Activated naive CD8-positive, alpha-beta T cell (primary cell): ENCODE measurements at regions not wholly inside any gene's neighbourhood (a gene's known extent, or its start where the extent isn't known, plus 50 kb on each side); places are given as distances from the start of the nearest gene placed in this dataset.
A peak's percentile ranks its signal among the peaks of the same experiment; 100 is the strongest.

Experiments
- H3K27ac Mint-ChIP-seq: one replicate; pipeline ENCODE4 v1.8.0; 2021; ENCODE audit warnings: mixed read lengths
- H3K27me3 Mint-ChIP-seq: one replicate; pipeline ENCODE4 v1.8.0; 2021; ENCODE audit warnings: mixed read lengths
- H3K36me3 Mint-ChIP-seq: one replicate; pipeline ENCODE4 v1.8.0; 2021; ENCODE audit warnings: mixed read lengths
- H3K4me1 Mint-ChIP-seq: one replicate; pipeline ENCODE4 v1.8.0; 2021; ENCODE audit warnings: low read depth, mixed read lengths
- H3K4me3 Mint-ChIP-seq: one replicate; pipeline ENCODE4 v1.8.0; 2021; ENCODE audit warnings: mild to moderate bottlenecking, mixed read lengths
- H3K9me3 Mint-ChIP-seq: one replicate; pipeline ENCODE4 v1.8.0; 2021; ENCODE audit warnings: low read depth, mixed read lengths

- no peaks in the 10 kb centered on the region for H3K9me3 Mint-ChIP-seq
- H3K4me3 Mint-ChIP-seq: peak overlapping the region; percentile 58
- H3K27ac Mint-ChIP-seq: peak overlapping the region; percentile 23
- no peaks in the 10 kb centered on the region for H3K27me3 Mint-ChIP-seq
- peaks cover 79% of the 10 kb centered on the region for H3K4me1 Mint-ChIP-seq
- H3K36me3 Mint-ChIP-seq: no peaks in the 10 kb centered on the region
These were observed 59.9 kb upstream of the KLF13 start for GRCh38 chr15:31266712-31267111.

- H3K36me3 Mint-ChIP-seq: no peaks in the 10 kb centered on the region
- no peaks in the 10 kb centered on the region for H3K9me3 Mint-ChIP-seq
- H3K4me1 Mint-ChIP-seq: peaks cover 71% of the 10 kb centered on the region
- H3K27ac Mint-ChIP-seq: peak overlapping the region; percentile 70
- no peaks in the 10 kb centered on the region for H3K27me3 Mint-ChIP-seq
- H3K4me3 Mint-ChIP-seq: peak overlapping the region; percentile 48
These were observed 59.2 kb upstream of the KLF13 start for GRCh38 chr15:31267161-31268107.

GRCh38 chr15:31268108-31268501 is 58.5 kb upstream of the KLF13 start:
- no peak overlapping the region for H3K4me3 Mint-ChIP-seq
- peaks cover 68% of the 10 kb centered on the region for H3K4me1 Mint-ChIP-seq
- no peaks in the 10 kb centered on the region for H3K36me3 Mint-ChIP-seq
- H3K27ac Mint-ChIP-seq: peak overlapping the region; percentile 70
- H3K9me3 Mint-ChIP-seq: no peaks in the 10 kb centered on the region
- no peaks in the 10 kb centered on the region for H3K27me3 Mint-ChIP-seq

- Mint-ChIP-seq H3K9me3 (no peaks in the 10 kb centered on the region), H3K4me3 (no peak overlapping the region), H3K27ac (no peak overlapping the region), H3K27me3 (no peaks in the 10 kb centered on the region), H3K36me3 (no peaks in the 10 kb centered on the region), H3K4me1 (peaks cover 59% of the 10 kb centered on the region)
These were observed 57.5 kb upstream of the KLF13 start for GRCh38 chr15:31268911-31269784.

DNA sequence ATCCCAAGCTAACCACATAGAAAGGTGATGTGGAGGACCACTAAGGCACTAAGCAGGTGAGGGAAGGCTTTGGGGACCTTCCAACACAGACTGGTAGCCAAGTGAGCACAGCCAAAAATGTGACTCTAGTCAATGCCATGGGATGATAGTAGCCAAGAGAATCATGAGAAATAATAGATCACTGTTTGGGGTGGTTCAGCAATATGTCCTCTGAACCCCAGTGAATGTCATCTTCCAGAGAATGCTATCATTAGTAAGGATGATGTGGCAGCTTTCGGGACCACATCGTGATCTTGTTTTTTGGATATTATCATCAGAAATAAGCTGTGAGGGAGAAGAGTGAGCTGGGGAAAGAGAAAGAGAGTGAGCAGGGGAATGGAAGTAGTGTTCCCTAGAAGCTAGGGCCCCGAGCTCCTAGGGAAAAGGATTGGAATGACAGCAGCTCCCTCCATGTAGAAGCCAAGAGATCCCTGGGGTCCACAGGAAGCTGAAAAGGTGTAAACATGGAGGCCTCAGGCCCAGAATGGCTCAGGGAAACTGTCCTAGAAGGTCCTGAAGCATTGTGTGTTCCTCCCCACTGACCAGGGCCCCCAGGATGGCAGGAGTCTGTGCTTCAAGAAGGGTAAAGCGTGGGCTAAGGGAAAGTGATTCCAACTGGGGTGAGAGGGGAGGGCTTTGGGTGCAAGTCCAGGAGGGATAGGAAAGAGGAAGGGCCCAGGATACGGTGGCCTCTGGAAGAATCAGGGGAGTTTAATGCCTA is 56.6 kb upstream of the KLF13 start:
- H3K27ac Mint-ChIP-seq: no peak overlapping the region

DNA sequence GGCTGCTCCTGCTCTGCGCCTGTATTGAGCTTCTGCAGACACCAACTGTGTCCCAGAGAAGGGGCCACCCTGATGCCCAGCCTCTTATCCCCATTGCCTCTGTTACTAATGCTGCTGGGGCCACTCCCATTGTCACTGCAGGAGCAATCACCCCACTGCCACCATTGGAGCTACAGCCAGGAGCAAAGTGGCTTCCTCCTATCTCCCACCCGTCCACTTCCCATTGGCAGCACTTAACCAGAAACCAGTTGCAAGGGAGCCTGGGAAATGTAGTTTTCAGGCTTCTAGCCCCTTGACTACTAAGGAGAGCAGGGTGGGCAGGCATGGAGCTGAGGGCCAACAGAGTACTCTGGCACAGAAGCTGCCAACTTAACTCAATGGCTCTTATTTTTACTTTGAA is 55.9 kb upstream of the KLF13 start:
- no peaks in the 10 kb centered on the region for H3K9me3 Mint-ChIP-seq
- H3K27ac Mint-ChIP-seq: no peak overlapping the region
- no peaks in the 10 kb centered on the region for H3K36me3 Mint-ChIP-seq
- no peaks in the 10 kb centered on the region for H3K27me3 Mint-ChIP-seq
- H3K4me1 Mint-ChIP-seq: peaks cover 53% of the 10 kb centered on the region
- H3K4me3 Mint-ChIP-seq: no peak overlapping the region

More for the DNA sequence above, 56.6 kb upstream of the KLF13 start:
- H3K4me1 Mint-ChIP-seq: peaks cover 58% of the 10 kb centered on the region
- H3K9me3 Mint-ChIP-seq: no peaks in the 10 kb centered on the region
- H3K4me3 Mint-ChIP-seq: no peak overlapping the region
- H3K27me3 Mint-ChIP-seq: no peaks in the 10 kb centered on the region
- no peaks in the 10 kb centered on the region for H3K36me3 Mint-ChIP-seq

DNA sequence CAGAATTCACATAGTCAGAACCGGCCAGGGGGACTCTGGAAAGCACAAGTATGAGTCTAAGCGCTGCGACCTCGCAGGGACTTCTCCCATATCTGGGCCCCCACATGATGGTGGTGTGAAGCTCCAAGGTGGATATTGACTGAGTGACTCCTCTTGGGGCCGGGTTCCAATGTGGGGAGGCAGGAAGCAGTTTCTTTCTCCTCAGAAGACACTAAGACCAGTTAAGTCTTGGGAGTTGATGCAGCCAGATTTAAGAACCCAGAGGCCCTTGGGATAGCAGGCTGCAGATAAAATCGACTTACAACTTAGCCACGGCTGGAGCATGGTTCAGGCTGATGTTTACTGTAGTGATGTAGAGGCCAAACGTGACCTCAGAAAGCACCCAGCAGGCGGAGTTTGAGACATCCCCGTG is 55.4 kb upstream of the KLF13 start:
- H3K9me3 Mint-ChIP-seq: no peaks in the 10 kb centered on the region
- no peaks in the 10 kb centered on the region for H3K36me3 Mint-ChIP-seq
- no peak overlapping the region for H3K4me3 Mint-ChIP-seq
- no peak overlapping the region for H3K27ac Mint-ChIP-seq
- no peaks in the 10 kb centered on the region for H3K27me3 Mint-ChIP-seq
- peaks cover 49% of the 10 kb centered on the region for H3K4me1 Mint-ChIP-seq

DNA sequence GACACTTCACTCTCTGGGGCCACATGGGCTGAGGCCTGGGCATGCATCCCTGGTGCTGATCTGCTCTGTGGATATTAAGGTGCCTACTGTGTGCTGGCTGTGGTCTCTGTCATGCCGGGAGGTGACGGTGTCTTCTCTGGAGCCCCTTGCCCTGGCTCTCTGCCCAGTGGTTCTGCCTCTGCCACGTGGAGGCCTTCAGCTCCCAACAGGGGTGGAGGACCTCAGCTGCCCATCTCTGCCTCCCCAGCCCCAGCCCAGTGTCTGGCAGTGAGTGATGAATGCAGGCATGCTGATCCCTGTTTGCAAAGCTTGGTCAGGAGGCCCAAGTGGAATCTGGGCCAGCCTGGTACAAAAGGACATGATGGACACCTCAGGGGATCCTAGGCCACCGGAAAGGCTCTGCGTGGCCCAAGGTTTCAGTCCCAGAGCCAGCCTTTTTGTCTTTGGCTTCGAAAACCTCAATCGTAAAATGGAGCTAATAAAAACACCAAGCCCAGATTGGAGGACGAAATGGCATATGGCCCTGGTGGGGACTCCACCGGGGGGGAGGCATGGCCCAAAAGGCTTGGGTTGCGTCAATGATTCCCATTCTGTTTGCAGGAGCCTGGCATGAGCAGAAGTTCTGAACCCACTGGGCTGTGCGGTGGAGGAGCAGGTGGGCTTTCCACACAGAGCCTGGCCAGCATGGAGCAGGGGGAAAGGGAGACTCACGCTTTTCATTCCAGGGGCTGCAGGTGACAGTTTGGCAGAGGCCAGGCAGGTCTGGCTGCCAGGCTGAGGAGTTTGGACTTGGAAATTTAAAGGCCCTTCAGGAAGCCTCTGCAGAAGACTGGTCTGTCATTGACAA is 54.7 kb upstream of the KLF13 start:
- no peaks in the 10 kb centered on the region for H3K9me3 Mint-ChIP-seq
- H3K4me1 Mint-ChIP-seq: peaks cover 42% of the 10 kb centered on the region
- H3K27ac Mint-ChIP-seq: no peak overlapping the region
- no peaks in the 10 kb centered on the region for H3K27me3 Mint-ChIP-seq
- no peaks in the 10 kb centered on the region for H3K36me3 Mint-ChIP-seq
- H3K4me3 Mint-ChIP-seq: no peak overlapping the region

DNA sequence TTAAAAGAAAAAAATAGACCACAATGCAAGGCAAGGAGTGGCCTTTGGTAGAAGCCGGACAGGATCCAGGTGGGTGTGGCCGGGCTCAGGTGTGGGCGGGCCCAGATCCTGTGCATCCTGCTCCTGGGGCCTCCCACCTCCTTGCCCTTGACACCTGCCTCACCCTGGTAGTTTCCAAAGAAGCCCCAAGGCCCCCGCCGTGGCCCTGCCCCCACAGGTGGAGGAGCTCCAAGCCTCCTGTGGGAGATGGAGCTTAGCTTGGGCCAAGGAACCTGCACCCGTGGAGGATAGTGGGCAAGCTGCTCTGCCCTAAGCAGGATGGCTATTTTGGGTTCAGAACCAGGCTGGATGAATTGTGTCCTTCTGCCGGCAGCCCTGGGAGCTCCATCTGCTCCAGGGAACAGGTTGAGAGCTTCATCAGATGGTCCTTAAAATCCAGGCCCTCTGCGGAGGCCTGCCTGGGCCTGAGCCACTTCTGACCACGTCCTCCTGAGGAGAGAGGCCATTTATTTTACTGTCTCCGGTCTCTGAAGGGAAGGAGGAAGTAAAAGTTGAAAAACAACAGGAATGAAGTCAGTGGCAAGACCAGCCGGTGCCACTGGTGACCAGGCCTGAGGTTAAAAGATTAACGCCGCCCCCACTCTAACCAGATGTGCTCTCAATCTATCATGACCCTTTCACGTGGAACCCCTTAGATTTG is 53.9 kb upstream of the KLF13 start:
- no peaks in the 10 kb centered on the region for H3K9me3 Mint-ChIP-seq
- no peaks in the 10 kb centered on the region for H3K36me3 Mint-ChIP-seq
- peaks cover 35% of the 10 kb centered on the region for H3K4me1 Mint-ChIP-seq
- H3K27me3 Mint-ChIP-seq: no peaks in the 10 kb centered on the region
- no peak overlapping the region for H3K4me3 Mint-ChIP-seq
- H3K27ac Mint-ChIP-seq: no peak overlapping the region

- no peak overlapping the region for H3K4me3 Mint-ChIP-seq
These were observed 53.2 kb upstream of the KLF13 start for GRCh38 chr15:31273258-31273941.

DNA sequence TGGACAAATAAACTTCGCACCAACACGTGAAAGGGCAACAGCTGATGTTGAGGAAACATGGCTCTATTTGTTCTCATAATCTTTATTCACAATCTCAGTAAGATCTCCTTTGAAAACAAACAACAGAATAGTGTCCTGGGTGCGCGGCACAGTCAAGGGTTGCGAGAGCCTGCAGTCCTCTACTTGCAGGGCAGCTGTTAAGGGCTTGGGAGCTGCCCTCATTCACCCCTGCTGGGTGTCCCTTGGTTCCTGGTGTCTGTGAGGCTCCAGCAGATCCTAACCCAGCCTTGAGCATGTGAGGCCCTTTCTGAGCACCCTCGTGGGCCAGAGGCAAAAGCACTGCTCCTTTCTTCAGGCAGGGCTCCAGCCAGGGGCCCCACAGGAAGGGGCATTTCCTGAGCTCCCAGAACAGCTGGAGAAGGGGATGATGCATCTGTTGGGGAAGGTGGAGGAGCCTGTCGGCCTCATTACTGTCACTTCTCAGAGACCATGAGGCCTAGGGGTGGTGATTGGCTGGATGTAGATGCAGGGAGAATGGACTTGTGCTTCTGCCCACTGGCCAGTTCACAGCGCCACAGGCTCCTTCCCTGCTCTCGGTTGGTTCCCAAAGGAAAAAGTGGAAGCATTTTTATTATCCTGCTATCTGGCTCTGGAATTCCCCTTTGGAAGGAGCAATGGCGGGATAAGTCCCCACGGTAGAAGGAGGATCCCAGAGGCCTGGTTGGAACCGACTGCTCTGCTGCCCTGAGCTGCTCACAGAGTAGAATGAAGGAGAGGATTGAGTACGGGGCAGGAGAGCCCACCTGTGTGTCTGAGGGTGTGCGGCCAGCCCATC is 51.9 kb upstream of the KLF13 start:
- Mint-ChIP-seq H3K4me3 (no peak overlapping the region), H3K4me1 (peaks cover 21% of the 10 kb centered on the region), H3K36me3 (no peaks in the 10 kb centered on the region), H3K27ac (no peak overlapping the region), H3K27me3 (no peaks in the 10 kb centered on the region), H3K9me3 (no peaks in the 10 kb centered on the region)

More at GRCh38 chr15:31273258-31273941, 53.2 kb upstream of the KLF13 start:
- Mint-ChIP-seq H3K36me3 (no peaks in the 10 kb centered on the region), H3K27me3 (no peaks in the 10 kb centered on the region), H3K27ac (no peak overlapping the region), H3K4me1 (peaks cover 28% of the 10 kb centered on the region), H3K9me3 (no peaks in the 10 kb centered on the region)
